Stimulated activated CD4-positive, alpha-beta T cell treated with anti-CD3 and anti-CD28 coated beads, Interleukin-4, amount 100 ng/mL, for 48 hours (primary cell): ENCODE measurements at regions not wholly inside any gene's neighbourhood (a gene's known extent, or its start where the extent isn't known, plus 50 kb on each side); places are given as distances from the start of the nearest gene placed in this dataset.

Source experiments
- DNase-seq, 2 donors: peaks; one replicate each; pipeline ENCODE4 v3.0.0-alpha.2; 2020; ENCODE audit warnings: low read depth in 2 of 2

GRCh38 chr9:107700847-107701246 is 211.3 kb upstream of the KLF4 start:
- DNase-seq = no peak

- no peak for DNase-seq
These were observed 209.7 kb upstream of the KLF4 start for GRCh38 chr9:107699231-107699630.

- no peak for DNase-seq
These were observed 209.2 kb upstream of the KLF4 start for GRCh38 chr9:107698779-107699178.

- DNase-seq = no peak
These were observed 206.7 kb upstream of the KLF4 start for GRCh38 chr9:107696302-107696701.

- DNase-seq = no peak
These were observed 204.8 kb upstream of the KLF4 start for GRCh38 chr9:107694390-107694789.

- DNase-seq = no peak
These were observed 204.2 kb upstream of the KLF4 start for GRCh38 chr9:107693625-107694326.

GRCh38 chr9:107691664-107692063 is 202.1 kb upstream of the KLF4 start:
- no peak for DNase-seq

GRCh38 chr9:107690021-107690420 is 200.5 kb upstream of the KLF4 start:
- no peak for DNase-seq

GRCh38 chr9:107688728-107689127 is 199.2 kb upstream of the KLF4 start:
- DNase-seq = no peak

GRCh38 chr9:107685901-107686300 is 196.3 kb upstream of the KLF4 start:
- DNase-seq = no peak

- no peak for DNase-seq
These were observed 195.8 kb upstream of the KLF4 start for GRCh38 chr9:107685376-107685775.

- no peak for DNase-seq
These were observed 194.7 kb upstream of the KLF4 start for GRCh38 chr9:107684224-107684623.

- DNase-seq = no peak
These were observed 194.0 kb upstream of the KLF4 start for GRCh38 chr9:107683566-107683965.

- no peak for DNase-seq
These were observed 192.4 kb upstream of the KLF4 start for GRCh38 chr9:107681988-107682387.

- DNase-seq = no peak
These were observed 186.0 kb upstream of the KLF4 start for GRCh38 chr9:107675351-107676259.

- no peak for DNase-seq
These were observed 185.2 kb upstream of the KLF4 start for GRCh38 chr9:107674721-107675277.

GRCh38 chr9:107673861-107674720 is 184.5 kb upstream of the KLF4 start:
- DNase-seq = no peak

GRCh38 chr9:107671588-107671987 is 182.0 kb upstream of the KLF4 start:
- no peak for DNase-seq

- no peak for DNase-seq
These were observed 179.9 kb upstream of the KLF4 start for GRCh38 chr9:107669422-107669821.

- no peak for DNase-seq
These were observed 177.9 kb upstream of the KLF4 start for GRCh38 chr9:107667231-107668070.

GRCh38 chr9:107665057-107665456 is 175.5 kb upstream of the KLF4 start:
- DNase-seq = no peak
